ENCODE measurements at regions not wholly inside any gene's neighbourhood (a gene's known extent, or its start where the extent isn't known, plus 50 kb on each side); places are given as distances from the start of the nearest gene placed in this dataset.

DNA sequence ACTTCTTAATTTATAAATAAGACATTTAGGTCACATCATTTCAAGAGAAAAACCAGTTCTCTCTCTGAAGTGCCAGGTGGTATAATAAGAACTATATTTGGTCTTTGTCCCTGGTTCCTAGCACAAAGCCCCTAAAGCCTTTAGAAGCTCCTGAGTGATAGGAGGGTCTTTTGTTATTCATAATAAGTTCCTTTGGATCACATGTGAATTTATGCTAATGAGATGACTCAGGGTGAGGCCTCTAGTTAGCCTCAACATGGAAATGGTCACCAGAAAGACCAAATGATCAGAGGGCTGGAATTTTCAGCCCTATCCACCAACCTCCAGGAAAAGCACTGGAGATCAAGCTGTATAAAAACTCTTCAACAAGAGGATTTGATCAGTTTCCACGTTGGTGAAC, 68.1 kb upstream of the BLTP1 start:
- TF ChIP-seq, protein P1, sequence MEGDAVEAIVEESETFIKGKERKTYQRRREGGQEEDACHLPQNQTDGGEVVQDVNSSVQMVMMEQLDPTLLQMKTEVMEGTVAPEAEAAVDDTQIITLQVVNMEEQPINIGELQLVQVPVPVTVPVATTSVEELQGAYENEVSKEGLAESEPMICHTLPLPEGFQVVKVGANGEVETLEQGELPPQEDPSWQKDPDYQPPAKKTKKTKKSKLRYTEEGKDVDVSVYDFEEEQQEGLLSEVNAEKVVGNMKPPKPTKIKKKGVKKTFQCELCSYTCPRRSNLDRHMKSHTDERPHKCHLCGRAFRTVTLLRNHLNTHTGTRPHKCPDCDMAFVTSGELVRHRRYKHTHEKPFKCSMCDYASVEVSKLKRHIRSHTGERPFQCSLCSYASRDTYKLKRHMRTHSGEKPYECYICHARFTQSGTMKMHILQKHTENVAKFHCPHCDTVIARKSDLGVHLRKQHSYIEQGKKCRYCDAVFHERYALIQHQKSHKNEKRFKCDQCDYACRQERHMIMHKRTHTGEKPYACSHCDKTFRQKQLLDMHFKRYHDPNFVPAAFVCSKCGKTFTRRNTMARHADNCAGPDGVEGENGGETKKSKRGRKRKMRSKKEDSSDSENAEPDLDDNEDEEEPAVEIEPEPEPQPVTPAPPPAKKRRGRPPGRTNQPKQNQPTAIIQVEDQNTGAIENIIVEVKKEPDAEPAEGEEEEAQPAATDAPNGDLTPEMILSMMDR (IDR thresholded peaks at IDR 0.05) = no peak
- TF ChIP-seq POLR2A (IDR thresholded peaks at IDR 0.05) = no peak
